ENCODE measurements at regions not wholly inside any gene's neighbourhood (a gene's known extent, or its start where the extent isn't known, plus 50 kb on each side); places are given as distances from the start of the nearest gene placed in this dataset.
"Not testable (repeated sequence)": the region's sequence is repeated elsewhere in the genome, so short reads cannot be mapped to it uniquely, and the experiment has no call there.

GRCh38 chr6:113365191-113365590 is 492.0 kb upstream of the MARCKS start:
- no peak overlapping the region for H3K4me3 ChIP-seq (ENCODE audit: low read length)
- H3K27ac ChIP-seq (ENCODE audit: low read depth, low read length), result no peak overlapping the region
- H3K4me1 ChIP-seq (ENCODE audit: control insufficient read depth, insufficient read depth, low read length), result no peaks in the 10 kb centered on the region
- no peaks in the 10 kb centered on the region for H3K36me3 ChIP-seq (ENCODE audit: control insufficient read depth, insufficient read depth, low read length)
- no peak overlapping the region for H3K9ac ChIP-seq (ENCODE audit: low read length)
- no peaks in the 10 kb centered on the region for H3K27me3 ChIP-seq (ENCODE audit: control insufficient read depth, insufficient read depth, low read length)

- no peak overlapping the region for H3K27ac ChIP-seq (ENCODE audit: low read depth, low read length)
- H3K27me3 ChIP-seq (ENCODE audit: control insufficient read depth, insufficient read depth, low read length), result no peaks in the 10 kb centered on the region
- H3K36me3 ChIP-seq (ENCODE audit: control insufficient read depth, insufficient read depth, low read length), result no peaks in the 10 kb centered on the region
- no peak overlapping the region for H3K4me3 ChIP-seq (ENCODE audit: low read length)
- no peaks in the 10 kb centered on the region for H3K4me1 ChIP-seq (ENCODE audit: control insufficient read depth, insufficient read depth, low read length)
- no peak overlapping the region for H3K9ac ChIP-seq (ENCODE audit: low read length)
Observed at GRCh38 chr6:113366505-113366904, 490.6 kb upstream of the MARCKS start.

GRCh38 chr6:113370508-113371502 is 486.3 kb upstream of the MARCKS start:
- no peaks in the 10 kb centered on the region for H3K36me3 ChIP-seq (ENCODE audit: control insufficient read depth, insufficient read depth, low read length)
- H3K27me3 ChIP-seq (ENCODE audit: control insufficient read depth, insufficient read depth, low read length), result no peaks in the 10 kb centered on the region
- no peaks in the 10 kb centered on the region for H3K4me1 ChIP-seq (ENCODE audit: control insufficient read depth, insufficient read depth, low read length)
- H3K4me3 ChIP-seq (ENCODE audit: low read length), result no peak overlapping the region
- no peak overlapping the region for H3K9ac ChIP-seq (ENCODE audit: low read length)
- H3K27ac ChIP-seq (ENCODE audit: low read depth, low read length), result no peak overlapping the region

- not testable (repeated sequence) for H3K4me3 ChIP-seq (ENCODE audit: low read length); H3K9ac ChIP-seq (ENCODE audit: low read length); H3K36me3 ChIP-seq (ENCODE audit: control insufficient read depth, insufficient read depth, low read length); H3K27me3 ChIP-seq (ENCODE audit: control insufficient read depth, insufficient read depth, low read length); H3K27ac ChIP-seq (ENCODE audit: low read depth, low read length); H3K4me1 ChIP-seq (ENCODE audit: control insufficient read depth, insufficient read depth, low read length)
Observed at GRCh38 chr6:113375466-113375865, 481.7 kb upstream of the MARCKS start.

- Histone ChIP-seq H3K27me3 (ENCODE audit: control insufficient read depth, insufficient read depth, low read length) (no peaks in the 10 kb centered on the region), H3K36me3 (ENCODE audit: control insufficient read depth, insufficient read depth, low read length) (no peaks in the 10 kb centered on the region), H3K27ac (ENCODE audit: low read depth, low read length) (no peak overlapping the region), H3K4me3 (ENCODE audit: low read length) (no peak overlapping the region), H3K9ac (ENCODE audit: low read length) (no peak overlapping the region), H3K4me1 (ENCODE audit: control insufficient read depth, insufficient read depth, low read length) (no peaks in the 10 kb centered on the region)
Observed at GRCh38 chr6:113375950-113376846, 480.9 kb upstream of the MARCKS start.

- Histone ChIP-seq H3K9ac (ENCODE audit: low read length) (no peak overlapping the region), H3K27me3 (ENCODE audit: control insufficient read depth, insufficient read depth, low read length) (no peaks in the 10 kb centered on the region), H3K4me1 (ENCODE audit: control insufficient read depth, insufficient read depth, low read length) (no peaks in the 10 kb centered on the region), H3K4me3 (ENCODE audit: low read length) (no peak overlapping the region), H3K36me3 (ENCODE audit: control insufficient read depth, insufficient read depth, low read length) (no peaks in the 10 kb centered on the region), H3K27ac (ENCODE audit: low read depth, low read length) (no peak overlapping the region)
Observed at GRCh38 chr6:113376847-113377165, 480.3 kb upstream of the MARCKS start.

GRCh38 chr6:113377362-113377942 is 479.7 kb upstream of the MARCKS start:
- no peak overlapping the region for H3K27ac ChIP-seq (ENCODE audit: low read depth, low read length)
- H3K36me3 ChIP-seq (ENCODE audit: control insufficient read depth, insufficient read depth, low read length), result no peaks in the 10 kb centered on the region
- H3K27me3 ChIP-seq (ENCODE audit: control insufficient read depth, insufficient read depth, low read length), result no peaks in the 10 kb centered on the region
- no peak overlapping the region for H3K4me3 ChIP-seq (ENCODE audit: low read length)
- no peak overlapping the region for H3K9ac ChIP-seq (ENCODE audit: low read length)
- no peaks in the 10 kb centered on the region for H3K4me1 ChIP-seq (ENCODE audit: control insufficient read depth, insufficient read depth, low read length)

- H3K27ac ChIP-seq (ENCODE audit: low read depth, low read length), result no peak overlapping the region
- no peaks in the 10 kb centered on the region for H3K36me3 ChIP-seq (ENCODE audit: control insufficient read depth, insufficient read depth, low read length)
- H3K4me1 ChIP-seq (ENCODE audit: control insufficient read depth, insufficient read depth, low read length), result no peaks in the 10 kb centered on the region
- no peak overlapping the region for H3K9ac ChIP-seq (ENCODE audit: low read length)
- H3K27me3 ChIP-seq (ENCODE audit: control insufficient read depth, insufficient read depth, low read length), result no peaks in the 10 kb centered on the region
- H3K4me3 ChIP-seq (ENCODE audit: low read length), result no peak overlapping the region
Observed at GRCh38 chr6:113380591-113380990, 476.6 kb upstream of the MARCKS start.

GRCh38 chr6:113381232-113381631 is 475.9 kb upstream of the MARCKS start:
- H3K27ac ChIP-seq (ENCODE audit: low read depth, low read length), result no peak overlapping the region

GRCh38 chr6:113381959-113382358 is 475.2 kb upstream of the MARCKS start:
- Histone ChIP-seq H3K27me3 (ENCODE audit: control insufficient read depth, insufficient read depth, low read length) (no peaks in the 10 kb centered on the region), H3K36me3 (ENCODE audit: control insufficient read depth, insufficient read depth, low read length) (no peaks in the 10 kb centered on the region), H3K4me1 (ENCODE audit: control insufficient read depth, insufficient read depth, low read length) (no peaks in the 10 kb centered on the region), H3K27ac (ENCODE audit: low read depth, low read length) (no peak overlapping the region), H3K9ac (ENCODE audit: low read length) (no peak overlapping the region), H3K4me3 (ENCODE audit: low read length) (no peak overlapping the region)

More at GRCh38 chr6:113381232-113381631, 475.9 kb upstream of the MARCKS start:
- Histone ChIP-seq H3K9ac (ENCODE audit: low read length) (no peak overlapping the region), H3K36me3 (ENCODE audit: control insufficient read depth, insufficient read depth, low read length) (no peaks in the 10 kb centered on the region), H3K4me1 (ENCODE audit: control insufficient read depth, insufficient read depth, low read length) (no peaks in the 10 kb centered on the region), H3K27me3 (ENCODE audit: control insufficient read depth, insufficient read depth, low read length) (no peaks in the 10 kb centered on the region), H3K4me3 (ENCODE audit: low read length) (no peak overlapping the region)

GRCh38 chr6:113383701-113384100 is 473.4 kb upstream of the MARCKS start:
- H3K4me1 ChIP-seq (ENCODE audit: control insufficient read depth, insufficient read depth, low read length), result no peaks in the 10 kb centered on the region
- H3K27ac ChIP-seq (ENCODE audit: low read depth, low read length), result no peak overlapping the region
- H3K4me3 ChIP-seq (ENCODE audit: low read length), result no peak overlapping the region
- H3K27me3 ChIP-seq (ENCODE audit: control insufficient read depth, insufficient read depth, low read length), result no peaks in the 10 kb centered on the region
- no peak overlapping the region for H3K9ac ChIP-seq (ENCODE audit: low read length)
- no peaks in the 10 kb centered on the region for H3K36me3 ChIP-seq (ENCODE audit: control insufficient read depth, insufficient read depth, low read length)

GRCh38 chr6:113385020-113385431 is 472.1 kb upstream of the MARCKS start:
- H3K9ac ChIP-seq (ENCODE audit: low read length), result no peak overlapping the region

More at GRCh38 chr6:113385020-113385431, 472.1 kb upstream of the MARCKS start:
- no peak overlapping the region for H3K27ac ChIP-seq (ENCODE audit: low read depth, low read length)
- no peaks in the 10 kb centered on the region for H3K4me1 ChIP-seq (ENCODE audit: control insufficient read depth, insufficient read depth, low read length)
- H3K4me3 ChIP-seq (ENCODE audit: low read length), result no peak overlapping the region
- no peaks in the 10 kb centered on the region for H3K36me3 ChIP-seq (ENCODE audit: control insufficient read depth, insufficient read depth, low read length)
- H3K27me3 ChIP-seq (ENCODE audit: control insufficient read depth, insufficient read depth, low read length), result no peaks in the 10 kb centered on the region
